ENCODE measurements at regions not wholly inside any gene's neighbourhood (a gene's known extent, or its start where the extent isn't known, plus 50 kb on each side); places are given as distances from the start of the nearest gene placed in this dataset.
A peak's percentile ranks its signal among the peaks of the same experiment; 100 is the strongest.
"Not testable (repeated sequence)": the region's sequence is repeated elsewhere in the genome, so short reads cannot be mapped to it uniquely, and the experiment has no call there.

- peak overlapping the region; percentile 65 for H3K27ac ChIP-seq (ENCODE audit: poor library complexity, severe bottlenecking)
- H3K4me1 ChIP-seq (ENCODE audit: insufficient read depth, poor library complexity, severe bottlenecking) = peaks cover 7% of the 10 kb centered on the region
- H3K36me3 ChIP-seq (ENCODE audit: low read depth) = peaks cover 38% of the 10 kb centered on the region
- TF ChIP-seq CTCF (IDR thresholded peaks at IDR 0.05; ENCODE audit: poor library complexity, severe bottlenecking) = no peak
- DNase-seq (ENCODE audit: low spot score) (no peak), ATAC-seq (ENCODE audit: low read depth) (no peak)
- H3K27me3 ChIP-seq (ENCODE audit: insufficient read depth, poor library complexity, severe bottlenecking) = no peaks in the 10 kb centered on the region
- H3K4me3 ChIP-seq (ENCODE audit: severe bottlenecking) = peak overlapping the region; percentile 50
- no peaks in the 10 kb centered on the region for H3K9me3 ChIP-seq (ENCODE audit: severe bottlenecking)
Observed at GRCh38 chr17:77087650-77088454, 52.9 kb upstream of the SEC14L1 start.

DNA sequence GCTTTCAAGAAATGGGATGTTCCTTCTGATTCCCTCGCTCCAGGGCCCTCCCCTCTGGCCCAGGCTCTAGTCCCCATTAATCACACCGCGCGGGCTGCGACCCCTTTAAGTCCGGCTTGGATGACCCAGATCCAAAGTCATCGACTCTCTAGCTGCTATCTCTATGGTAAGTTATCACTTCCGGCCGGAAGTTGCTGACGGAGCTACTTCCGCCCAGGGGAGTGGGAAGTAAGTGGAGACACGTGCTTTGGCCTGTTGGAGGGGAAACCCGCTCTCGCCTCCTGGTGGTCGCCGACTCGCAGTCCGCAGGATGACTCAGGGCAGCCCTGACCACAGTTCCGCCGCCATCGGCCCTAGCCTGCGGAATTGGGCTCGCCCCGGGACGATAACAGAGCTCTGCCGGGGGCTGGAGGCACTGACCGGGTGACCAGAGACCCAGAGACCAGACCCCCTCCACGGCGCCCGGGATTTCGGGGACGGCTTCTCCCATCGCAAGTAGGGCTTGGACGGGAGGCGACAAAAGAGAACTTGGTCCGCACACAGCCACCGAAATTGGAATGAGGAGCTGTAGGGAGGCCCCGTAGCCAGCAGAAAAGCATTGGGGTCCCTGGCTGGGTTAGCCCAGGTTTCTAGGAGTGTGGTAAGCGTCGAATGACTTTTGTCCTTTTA, 52.2 kb upstream of the SEC14L1 start:
- Histone ChIP-seq H3K4me1 (ENCODE audit: insufficient read depth, poor library complexity, severe bottlenecking) (peaks cover 7% of the 10 kb centered on the region), H3K4me3 (ENCODE audit: severe bottlenecking) (peak overlapping the region; percentile 50), H3K27ac (ENCODE audit: poor library complexity, severe bottlenecking) (peak overlapping the region; percentile 65), H3K9me3 (ENCODE audit: severe bottlenecking) (no peaks in the 10 kb centered on the region), H3K27me3 (ENCODE audit: insufficient read depth, poor library complexity, severe bottlenecking) (no peaks in the 10 kb centered on the region), H3K36me3 (ENCODE audit: low read depth) (peaks cover 46% of the 10 kb centered on the region)
- peak; percentile 94 for DNase-seq (ENCODE audit: low spot score)
- TF ChIP-seq CTCF (IDR thresholded peaks at IDR 0.05; ENCODE audit: poor library complexity, severe bottlenecking) = peak; percentile 88
- ATAC-seq (ENCODE audit: low read depth) = peak; percentile 88

- peak overlapping the region; percentile 50 for H3K4me3 ChIP-seq (ENCODE audit: severe bottlenecking)
- H3K36me3 ChIP-seq (ENCODE audit: low read depth) = peaks cover 51% of the 10 kb centered on the region
- H3K27ac ChIP-seq (ENCODE audit: poor library complexity, severe bottlenecking) = peak overlapping the region; percentile 65
- TF ChIP-seq CTCF (IDR thresholded peaks at IDR 0.05; ENCODE audit: poor library complexity, severe bottlenecking) = no peak
- DNase-seq (ENCODE audit: low spot score) (no peak), ATAC-seq (ENCODE audit: low read depth) (no peak)
- peaks cover 7% of the 10 kb centered on the region for H3K4me1 ChIP-seq (ENCODE audit: insufficient read depth, poor library complexity, severe bottlenecking)
- no peaks in the 10 kb centered on the region for H3K27me3 ChIP-seq (ENCODE audit: insufficient read depth, poor library complexity, severe bottlenecking)
- no peaks in the 10 kb centered on the region for H3K9me3 ChIP-seq (ENCODE audit: severe bottlenecking)
Observed at GRCh38 chr17:77089124-77089490, 51.7 kb upstream of the SEC14L1 start.

GRCh38 chr17:77089949-77090348, 50.8 kb upstream of the SEC14L1 start:
- H3K4me3 ChIP-seq (ENCODE audit: severe bottlenecking); H3K27me3 ChIP-seq (ENCODE audit: insufficient read depth, poor library complexity, severe bottlenecking); ATAC-seq (ENCODE audit: low read depth); H3K4me1 ChIP-seq (ENCODE audit: insufficient read depth, poor library complexity, severe bottlenecking); DNase-seq (ENCODE audit: low spot score); H3K9me3 ChIP-seq (ENCODE audit: severe bottlenecking): not testable (repeated sequence)
- peak overlapping the region; percentile 65 for H3K27ac ChIP-seq (ENCODE audit: poor library complexity, severe bottlenecking)
- peaks cover 59% of the 10 kb centered on the region for H3K36me3 ChIP-seq (ENCODE audit: low read depth)

- ATAC-seq (ENCODE audit: low read depth) = no peak
- Histone ChIP-seq H3K4me1 (ENCODE audit: insufficient read depth, poor library complexity, severe bottlenecking) (peaks cover 7% of the 10 kb centered on the region), H3K4me3 (ENCODE audit: severe bottlenecking) (no peak overlapping the region)
Observed at GRCh38 chr17:77090476-77090875, 50.3 kb upstream of the SEC14L1 start.

More at GRCh38 chr17:77090476-77090875, 50.3 kb upstream of the SEC14L1 start:
- Histone ChIP-seq H3K27me3 (ENCODE audit: insufficient read depth, poor library complexity, severe bottlenecking) (no peaks in the 10 kb centered on the region), H3K27ac (ENCODE audit: poor library complexity, severe bottlenecking) (no peak overlapping the region), H3K36me3 (ENCODE audit: low read depth) (peaks cover 65% of the 10 kb centered on the region), H3K9me3 (ENCODE audit: severe bottlenecking) (no peaks in the 10 kb centered on the region)
- no peak for DNase-seq (ENCODE audit: low spot score)
- no peak for TF ChIP-seq CTCF (IDR thresholded peaks at IDR 0.05; ENCODE audit: poor library complexity, severe bottlenecking)

Data from RWPE2 (cell line).